ENCODE measurements at regions not wholly inside any gene's neighbourhood (a gene's known extent, or its start where the extent isn't known, plus 50 kb on each side); places are given as distances from the start of the nearest gene placed in this dataset.

DNA sequence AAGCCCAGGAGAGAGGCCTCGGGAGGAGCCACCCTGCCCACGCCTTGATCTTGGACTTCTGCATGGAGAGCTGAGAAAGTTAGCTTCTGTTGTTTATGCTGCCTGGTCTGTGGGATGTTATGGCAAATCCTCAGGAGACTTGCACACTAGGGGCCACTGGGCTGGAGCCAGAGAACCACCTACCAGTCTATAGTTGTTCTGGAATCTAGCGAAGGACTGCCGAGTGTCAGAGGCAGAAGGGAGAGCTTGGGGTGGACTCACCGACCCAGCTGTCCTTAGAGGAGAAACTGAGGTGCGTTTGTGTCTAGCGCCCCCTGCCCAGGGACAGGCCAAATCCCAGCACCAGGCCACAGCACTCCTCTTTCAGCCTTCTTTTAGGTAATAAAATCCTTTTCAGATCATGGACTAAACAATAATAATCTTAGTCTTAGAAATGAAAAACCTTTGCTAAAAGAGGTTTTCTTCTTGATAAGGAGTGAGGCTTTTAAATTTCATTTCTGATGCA, 398.7 kb upstream of the SALL3 start:
- TF ChIP-seq, protein P1, sequence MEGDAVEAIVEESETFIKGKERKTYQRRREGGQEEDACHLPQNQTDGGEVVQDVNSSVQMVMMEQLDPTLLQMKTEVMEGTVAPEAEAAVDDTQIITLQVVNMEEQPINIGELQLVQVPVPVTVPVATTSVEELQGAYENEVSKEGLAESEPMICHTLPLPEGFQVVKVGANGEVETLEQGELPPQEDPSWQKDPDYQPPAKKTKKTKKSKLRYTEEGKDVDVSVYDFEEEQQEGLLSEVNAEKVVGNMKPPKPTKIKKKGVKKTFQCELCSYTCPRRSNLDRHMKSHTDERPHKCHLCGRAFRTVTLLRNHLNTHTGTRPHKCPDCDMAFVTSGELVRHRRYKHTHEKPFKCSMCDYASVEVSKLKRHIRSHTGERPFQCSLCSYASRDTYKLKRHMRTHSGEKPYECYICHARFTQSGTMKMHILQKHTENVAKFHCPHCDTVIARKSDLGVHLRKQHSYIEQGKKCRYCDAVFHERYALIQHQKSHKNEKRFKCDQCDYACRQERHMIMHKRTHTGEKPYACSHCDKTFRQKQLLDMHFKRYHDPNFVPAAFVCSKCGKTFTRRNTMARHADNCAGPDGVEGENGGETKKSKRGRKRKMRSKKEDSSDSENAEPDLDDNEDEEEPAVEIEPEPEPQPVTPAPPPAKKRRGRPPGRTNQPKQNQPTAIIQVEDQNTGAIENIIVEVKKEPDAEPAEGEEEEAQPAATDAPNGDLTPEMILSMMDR (conservative IDR thresholded peaks at IDR 0.05; ENCODE audit: low read depth, low read length), result no peak
- no peak for DNase-seq (ENCODE audit: low read depth)
- H3K4me3 ChIP-seq (ENCODE audit: low read depth, low read length), result no peak overlapping the region

DNA sequence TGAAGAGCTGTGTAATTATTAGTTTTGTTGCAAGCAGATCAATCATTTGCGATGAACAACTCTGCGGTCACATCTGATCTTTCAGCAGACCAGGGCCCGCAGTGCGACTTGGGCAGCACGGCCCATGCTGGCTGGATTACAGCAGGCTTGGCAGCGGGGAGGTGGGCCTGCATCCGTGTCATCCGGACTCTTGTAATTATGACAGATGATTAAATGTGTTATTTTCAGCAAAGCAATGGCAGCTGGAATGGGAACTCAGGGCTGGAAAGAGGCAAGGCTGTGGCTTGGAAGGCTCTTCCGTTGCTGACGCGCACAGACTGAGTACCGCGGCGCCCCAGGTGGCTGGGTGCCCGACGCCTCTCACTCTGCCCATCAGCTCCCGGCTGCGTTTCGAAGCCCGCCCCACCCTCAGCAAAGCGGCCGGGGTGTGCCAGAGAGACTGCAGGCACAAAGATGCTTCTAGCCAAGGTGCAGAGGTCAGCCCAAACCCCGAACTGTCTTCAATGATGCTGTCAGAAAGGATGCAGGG, 397.4 kb upstream of the SALL3 start:
- TF ChIP-seq, protein P1 (conservative IDR thresholded peaks at IDR 0.05; ENCODE audit: low read depth, low read length), result no peak
- no peak overlapping the region for H3K4me3 ChIP-seq (ENCODE audit: low read depth, low read length)
- DNase-seq (ENCODE audit: low read depth), result no peak

DNA sequence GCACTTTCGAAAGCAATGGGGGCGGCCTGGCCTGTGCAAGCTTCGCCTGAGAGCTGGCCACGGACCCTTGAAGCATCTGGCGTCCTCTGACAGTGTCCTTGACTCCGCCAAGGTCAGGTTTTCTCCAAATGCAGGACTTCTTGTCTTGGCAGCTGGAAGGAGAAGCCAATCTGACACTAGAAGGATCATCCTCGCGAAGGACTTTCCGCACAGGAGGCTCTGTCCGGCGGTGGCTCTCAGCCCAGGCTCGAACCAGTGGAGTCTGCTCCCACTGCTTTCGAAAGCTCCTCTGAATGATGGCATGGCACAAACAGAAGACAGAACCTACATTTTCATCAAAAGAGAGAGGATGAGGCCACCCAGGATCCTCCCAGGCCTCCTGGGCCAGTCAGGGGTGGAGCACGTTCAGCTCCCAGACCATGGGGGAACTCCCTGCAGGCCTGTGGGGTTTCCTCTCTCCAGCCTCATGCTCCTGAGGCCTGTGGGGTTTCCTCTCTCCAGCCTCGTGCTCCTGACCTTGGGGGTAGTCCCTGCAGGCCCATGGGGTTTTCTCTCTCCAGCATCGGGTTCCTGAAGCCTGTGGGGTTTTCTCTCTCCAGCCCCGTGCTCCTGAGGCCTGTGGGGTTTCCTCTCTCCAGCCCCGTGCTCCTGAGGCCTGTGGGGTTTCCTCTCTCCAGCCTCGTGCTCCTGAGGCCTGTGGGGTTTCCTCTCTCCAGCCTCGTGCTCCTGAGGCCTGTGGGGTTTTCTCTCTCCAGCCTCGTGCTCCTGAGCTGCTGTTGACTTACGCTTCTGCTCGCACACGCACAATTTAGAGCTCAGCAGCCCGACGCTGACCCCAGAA, 396.5 kb upstream of the SALL3 start:
- no peak overlapping the region for H3K4me3 ChIP-seq (ENCODE audit: low read depth, low read length)
- DNase-seq (ENCODE audit: low read depth), result no peak
- TF ChIP-seq, protein P1 (conservative IDR thresholded peaks at IDR 0.05; ENCODE audit: low read depth, low read length), result no peak

DNA sequence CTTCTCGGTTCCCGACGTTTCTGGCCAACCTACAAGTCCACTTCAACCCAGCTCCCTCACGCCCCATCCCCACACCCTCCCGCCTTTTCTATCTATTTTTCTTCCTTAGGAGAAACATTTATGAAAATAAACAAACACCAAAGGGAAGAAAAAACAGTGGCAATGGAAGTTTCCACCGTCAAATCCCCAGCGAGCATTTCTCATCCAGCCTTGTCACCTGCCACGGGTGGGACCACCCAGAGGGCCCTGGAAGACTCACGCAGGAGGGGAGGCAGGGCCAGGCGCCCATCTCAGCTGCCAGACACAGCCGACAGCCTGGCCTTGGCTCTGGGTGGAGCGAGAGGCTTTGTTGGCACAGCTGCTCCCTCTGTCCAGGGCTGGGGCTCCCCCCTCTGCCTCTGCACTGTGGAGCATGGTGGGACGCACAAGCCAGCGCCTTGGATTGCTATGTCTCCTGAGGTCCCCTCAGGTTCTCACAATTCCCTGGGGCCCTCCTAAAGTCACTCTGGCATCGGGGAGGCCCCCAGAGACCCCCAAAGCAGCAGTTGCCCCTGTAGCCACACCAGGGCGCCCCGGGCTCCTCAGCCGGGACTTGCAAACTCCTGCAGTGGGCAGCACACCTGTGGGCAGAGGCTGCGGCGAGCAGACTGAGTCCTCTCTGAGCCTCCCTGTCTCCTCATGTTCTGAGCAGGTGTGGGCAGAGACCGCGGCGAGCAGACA, 395.7 kb upstream of the SALL3 start:
- TF ChIP-seq, protein P1 (conservative IDR thresholded peaks at IDR 0.05; ENCODE audit: low read depth, low read length), result no peak
- DNase-seq (ENCODE audit: low read depth), result no peak
- no peak overlapping the region for H3K4me3 ChIP-seq (ENCODE audit: low read depth, low read length)

DNA sequence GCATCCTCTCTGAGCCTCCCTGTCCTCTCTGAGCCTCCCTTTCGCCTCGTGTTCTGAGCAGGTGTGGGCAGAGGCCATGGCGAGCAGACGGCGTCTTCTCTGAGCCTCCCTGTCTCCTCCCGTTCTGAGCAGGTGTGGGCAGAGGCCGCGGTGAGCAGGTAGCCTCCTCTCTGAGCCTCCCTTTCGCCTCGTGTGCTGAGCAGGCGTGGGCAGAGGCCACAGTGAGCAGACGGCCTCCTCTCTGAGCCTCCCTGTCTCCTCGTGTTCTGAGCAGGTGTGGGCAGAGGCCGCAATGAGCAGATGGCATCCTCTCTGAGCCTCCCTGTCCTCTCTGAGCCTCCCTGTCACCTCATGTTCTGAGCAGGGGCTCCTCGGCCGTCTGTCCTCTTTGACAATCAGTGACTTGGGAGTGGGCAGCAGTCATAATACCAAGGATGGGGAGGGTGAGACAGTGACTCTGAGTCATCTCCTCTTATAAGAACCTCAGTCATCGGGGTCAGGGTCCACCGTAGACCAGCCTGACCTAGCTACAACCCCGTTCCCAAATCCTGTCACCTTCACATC, 395.1 kb upstream of the SALL3 start:
- TF ChIP-seq, protein P1 (conservative IDR thresholded peaks at IDR 0.05; ENCODE audit: low read depth, low read length), result no peak
- H3K4me3 ChIP-seq (ENCODE audit: low read depth, low read length), result no peak overlapping the region
- DNase-seq (ENCODE audit: low read depth), result no peak

DNA sequence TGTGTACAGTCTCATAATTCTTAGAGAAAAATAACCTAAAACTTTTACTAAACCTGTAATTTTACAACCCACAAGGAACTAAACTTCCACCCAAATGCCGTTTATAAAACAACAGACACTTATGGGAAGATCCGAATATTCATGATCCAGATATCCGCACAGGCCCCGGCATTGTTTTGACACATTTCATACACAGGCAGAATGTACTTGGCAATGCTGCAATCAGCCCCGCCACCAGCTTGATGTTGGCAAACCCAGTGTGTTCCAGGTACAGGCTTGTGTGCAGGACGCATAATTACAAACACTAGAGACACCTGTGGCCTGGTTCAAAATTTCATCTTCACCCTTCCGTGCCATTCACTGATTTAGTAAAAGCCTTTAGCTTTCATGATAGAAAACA, 393.0 kb upstream of the SALL3 start:
- H3K4me3 ChIP-seq (ENCODE audit: low read depth, low read length), result no peak overlapping the region

More for the DNA sequence above, 393.0 kb upstream of the SALL3 start:
- TF ChIP-seq, protein P1 (conservative IDR thresholded peaks at IDR 0.05; ENCODE audit: low read depth, low read length), result no peak
- DNase-seq (ENCODE audit: low read depth), result no peak
